ENCODE measurements at regions not wholly inside any gene's neighbourhood (a gene's known extent, or its start where the extent isn't known, plus 50 kb on each side); places are given as distances from the start of the nearest gene placed in this dataset.

DNA sequence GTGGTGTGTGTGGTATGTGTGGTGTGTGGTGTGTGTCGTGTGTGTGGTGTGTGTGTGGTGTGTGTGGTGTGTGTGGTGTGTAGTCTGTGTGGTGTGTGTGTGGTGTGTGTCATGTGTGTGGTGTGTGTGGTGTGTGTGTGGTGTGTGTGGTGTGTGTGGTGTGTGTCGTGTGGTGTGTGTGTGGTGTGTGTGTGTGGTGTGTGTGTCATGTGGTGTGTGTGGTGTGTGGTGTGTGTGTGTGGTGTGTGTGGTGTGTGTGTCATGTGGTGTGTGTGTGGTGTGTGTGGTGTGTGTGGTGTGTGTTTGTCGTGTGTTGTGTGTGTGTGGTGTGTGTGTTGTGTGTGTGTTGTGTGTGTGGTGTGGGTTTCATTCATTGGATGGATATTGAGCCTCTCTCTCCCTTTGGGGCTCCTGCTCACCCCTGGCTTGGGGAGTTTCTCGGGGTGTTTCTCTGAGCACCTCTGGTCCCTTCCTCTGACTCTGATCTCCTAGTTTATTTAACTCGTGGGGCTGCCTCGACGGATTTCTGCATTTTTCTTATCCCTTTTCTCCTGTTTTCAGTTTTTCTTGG is 145.8 kb downstream of the DNAJB6 start:
- DNase-seq (ENCODE audit: low spot score): no peak

- DNase-seq (ENCODE audit: low spot score): no peak
Measured at GRCh38 chr7:157483515-157483914, 146.7 kb downstream of the DNAJB6 start.

- no peak for DNase-seq (ENCODE audit: low spot score)
Measured at GRCh38 chr7:157483971-157484410, 147.2 kb downstream of the DNAJB6 start.

DNA sequence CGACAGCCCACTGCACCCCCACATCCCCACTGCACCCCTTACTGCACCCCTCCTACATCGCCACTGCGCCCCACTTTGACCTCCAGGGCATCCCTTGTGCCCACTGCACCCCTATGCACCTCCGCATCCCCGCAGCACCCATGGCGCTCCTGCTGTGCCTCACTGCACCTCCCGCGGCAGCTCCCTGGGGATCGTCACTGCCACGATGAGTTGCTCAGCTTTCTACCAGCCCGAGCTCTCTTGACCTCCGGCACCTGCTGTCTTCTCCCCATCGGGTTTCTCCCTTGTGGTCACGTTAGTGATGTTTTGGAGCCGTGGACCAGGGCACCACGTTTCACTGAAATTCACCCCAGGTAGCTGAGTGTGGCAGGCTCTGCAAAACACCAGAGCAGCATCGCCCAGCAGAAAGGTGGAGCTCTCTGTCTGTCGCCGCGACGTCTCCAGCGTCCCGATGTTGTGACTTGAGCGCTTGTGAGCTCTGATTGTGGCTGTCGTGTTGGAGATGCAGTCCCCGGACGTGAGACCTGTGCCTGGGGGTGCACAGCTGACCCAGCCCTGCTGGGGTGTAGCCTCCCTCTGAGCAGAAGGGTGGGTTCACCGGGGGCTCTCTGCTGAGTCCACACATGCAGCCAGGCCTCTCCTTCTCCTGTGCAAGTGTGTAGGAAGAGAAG is 147.7 kb downstream of the DNAJB6 start:
- DNase-seq (ENCODE audit: low spot score): no peak

- DNase-seq (ENCODE audit: low spot score): no peak
Measured at GRCh38 chr7:157485361-157485831, 148.6 kb downstream of the DNAJB6 start.

- DNase-seq (ENCODE audit: low spot score): no peak
Measured at GRCh38 chr7:157486007-157486755, 149.4 kb downstream of the DNAJB6 start.

DNA sequence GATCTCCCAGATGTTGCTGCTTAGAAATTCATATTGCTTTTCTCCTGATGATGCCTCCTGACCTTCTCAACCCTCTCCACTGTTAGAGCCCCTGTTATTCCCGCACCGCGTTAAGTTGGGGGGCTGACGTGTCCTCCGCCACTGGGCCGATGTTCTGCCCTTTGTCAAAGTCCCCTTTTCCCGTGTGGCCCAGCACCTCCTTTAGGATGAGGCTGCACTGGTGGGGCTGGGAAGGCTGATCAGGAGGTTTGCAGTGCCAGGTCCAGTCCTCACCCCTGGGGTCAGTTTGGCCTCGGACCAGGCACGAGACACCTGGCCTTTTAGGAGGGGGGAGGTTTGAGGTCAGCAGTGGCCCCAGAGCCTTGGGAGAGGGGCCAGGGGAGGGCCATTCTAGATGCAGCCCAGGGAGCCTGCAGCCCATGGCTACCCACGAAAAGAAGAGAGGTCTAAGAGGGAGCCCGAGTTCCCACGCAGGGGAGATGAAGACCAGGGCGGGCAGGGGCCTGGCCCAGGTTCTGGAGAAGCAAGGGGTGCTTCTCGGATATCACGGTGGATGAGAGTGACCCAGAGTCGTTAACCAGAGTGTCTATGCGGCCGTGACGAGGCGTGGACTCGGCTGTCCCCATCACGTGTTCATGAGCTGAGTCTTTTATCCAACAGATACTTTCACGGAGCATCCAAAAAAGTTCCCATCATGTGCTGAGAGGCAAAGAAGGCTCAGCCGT is 150.4 kb downstream of the DNAJB6 start:
- DNase-seq (ENCODE audit: low spot score): no peak

- DNase-seq (ENCODE audit: low spot score): no peak
Measured at GRCh38 chr7:157488281-157488680, 151.5 kb downstream of the DNAJB6 start.

DNA sequence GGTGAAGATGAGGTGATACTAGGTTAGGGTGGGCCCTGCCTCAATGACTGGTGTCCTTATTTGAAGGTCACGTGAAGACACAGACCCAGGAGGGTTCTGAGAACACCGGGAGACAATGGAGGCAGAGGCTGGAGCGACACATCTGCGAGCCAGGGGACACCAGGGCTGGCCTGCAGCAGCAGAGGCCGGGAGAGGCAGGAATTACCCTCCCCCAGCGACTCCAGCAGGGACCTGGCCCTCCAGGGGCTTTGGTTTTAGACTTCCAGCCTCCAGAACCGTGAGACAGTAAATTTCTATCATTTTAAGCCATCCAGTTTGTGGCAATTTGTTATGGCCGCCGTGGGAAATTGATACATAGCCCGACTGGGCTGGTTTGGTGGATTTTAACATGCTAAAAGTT is 152.2 kb downstream of the DNAJB6 start:
- DNase-seq (ENCODE audit: low spot score): no peak
